ENCODE measurements at regions not wholly inside any gene's neighbourhood (a gene's known extent, or its start where the extent isn't known, plus 50 kb on each side); places are given as distances from the start of the nearest gene placed in this dataset.

DNA sequence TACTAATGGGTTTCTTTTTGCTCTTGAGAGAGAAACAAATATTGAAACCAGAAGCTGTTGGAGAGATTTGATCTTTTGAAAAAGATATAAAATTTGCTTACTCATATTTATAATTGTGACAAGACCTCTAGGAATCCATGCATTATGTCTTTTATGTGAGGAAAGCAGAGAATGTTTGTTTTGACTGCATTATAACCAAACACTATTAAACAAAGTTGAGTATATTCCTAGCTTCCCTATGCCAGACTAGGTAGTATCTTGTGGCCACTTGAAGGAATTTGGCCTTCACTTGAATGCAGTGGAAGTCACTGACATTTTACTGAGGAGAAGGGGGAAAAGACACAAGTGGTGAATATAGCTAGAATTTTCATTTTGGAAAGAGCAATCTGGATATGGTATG is 521.8 kb upstream of the ZEB2 start (continued):
- TF ChIP-seq, protein P1, sequence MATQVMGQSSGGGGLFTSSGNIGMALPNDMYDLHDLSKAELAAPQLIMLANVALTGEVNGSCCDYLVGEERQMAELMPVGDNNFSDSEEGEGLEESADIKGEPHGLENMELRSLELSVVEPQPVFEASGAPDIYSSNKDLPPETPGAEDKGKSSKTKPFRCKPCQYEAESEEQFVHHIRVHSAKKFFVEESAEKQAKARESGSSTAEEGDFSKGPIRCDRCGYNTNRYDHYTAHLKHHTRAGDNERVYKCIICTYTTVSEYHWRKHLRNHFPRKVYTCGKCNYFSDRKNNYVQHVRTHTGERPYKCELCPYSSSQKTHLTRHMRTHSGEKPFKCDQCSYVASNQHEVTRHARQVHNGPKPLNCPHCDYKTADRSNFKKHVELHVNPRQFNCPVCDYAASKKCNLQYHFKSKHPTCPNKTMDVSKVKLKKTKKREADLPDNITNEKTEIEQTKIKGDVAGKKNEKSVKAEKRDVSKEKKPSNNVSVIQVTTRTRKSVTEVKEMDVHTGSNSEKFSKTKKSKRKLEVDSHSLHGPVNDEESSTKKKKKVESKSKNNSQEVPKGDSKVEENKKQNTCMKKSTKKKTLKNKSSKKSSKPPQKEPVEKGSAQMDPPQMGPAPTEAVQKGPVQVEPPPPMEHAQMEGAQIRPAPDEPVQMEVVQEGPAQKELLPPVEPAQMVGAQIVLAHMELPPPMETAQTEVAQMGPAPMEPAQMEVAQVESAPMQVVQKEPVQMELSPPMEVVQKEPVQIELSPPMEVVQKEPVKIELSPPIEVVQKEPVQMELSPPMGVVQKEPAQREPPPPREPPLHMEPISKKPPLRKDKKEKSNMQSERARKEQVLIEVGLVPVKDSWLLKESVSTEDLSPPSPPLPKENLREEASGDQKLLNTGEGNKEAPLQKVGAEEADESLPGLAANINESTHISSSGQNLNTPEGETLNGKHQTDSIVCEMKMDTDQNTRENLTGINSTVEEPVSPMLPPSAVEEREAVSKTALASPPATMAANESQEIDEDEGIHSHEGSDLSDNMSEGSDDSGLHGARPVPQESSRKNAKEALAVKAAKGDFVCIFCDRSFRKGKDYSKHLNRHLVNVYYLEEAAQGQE (IDR thresholded peaks at IDR 0.05; ENCODE audit: unreplicated experiment), result no peak
- TF ChIP-seq, protein P2, sequence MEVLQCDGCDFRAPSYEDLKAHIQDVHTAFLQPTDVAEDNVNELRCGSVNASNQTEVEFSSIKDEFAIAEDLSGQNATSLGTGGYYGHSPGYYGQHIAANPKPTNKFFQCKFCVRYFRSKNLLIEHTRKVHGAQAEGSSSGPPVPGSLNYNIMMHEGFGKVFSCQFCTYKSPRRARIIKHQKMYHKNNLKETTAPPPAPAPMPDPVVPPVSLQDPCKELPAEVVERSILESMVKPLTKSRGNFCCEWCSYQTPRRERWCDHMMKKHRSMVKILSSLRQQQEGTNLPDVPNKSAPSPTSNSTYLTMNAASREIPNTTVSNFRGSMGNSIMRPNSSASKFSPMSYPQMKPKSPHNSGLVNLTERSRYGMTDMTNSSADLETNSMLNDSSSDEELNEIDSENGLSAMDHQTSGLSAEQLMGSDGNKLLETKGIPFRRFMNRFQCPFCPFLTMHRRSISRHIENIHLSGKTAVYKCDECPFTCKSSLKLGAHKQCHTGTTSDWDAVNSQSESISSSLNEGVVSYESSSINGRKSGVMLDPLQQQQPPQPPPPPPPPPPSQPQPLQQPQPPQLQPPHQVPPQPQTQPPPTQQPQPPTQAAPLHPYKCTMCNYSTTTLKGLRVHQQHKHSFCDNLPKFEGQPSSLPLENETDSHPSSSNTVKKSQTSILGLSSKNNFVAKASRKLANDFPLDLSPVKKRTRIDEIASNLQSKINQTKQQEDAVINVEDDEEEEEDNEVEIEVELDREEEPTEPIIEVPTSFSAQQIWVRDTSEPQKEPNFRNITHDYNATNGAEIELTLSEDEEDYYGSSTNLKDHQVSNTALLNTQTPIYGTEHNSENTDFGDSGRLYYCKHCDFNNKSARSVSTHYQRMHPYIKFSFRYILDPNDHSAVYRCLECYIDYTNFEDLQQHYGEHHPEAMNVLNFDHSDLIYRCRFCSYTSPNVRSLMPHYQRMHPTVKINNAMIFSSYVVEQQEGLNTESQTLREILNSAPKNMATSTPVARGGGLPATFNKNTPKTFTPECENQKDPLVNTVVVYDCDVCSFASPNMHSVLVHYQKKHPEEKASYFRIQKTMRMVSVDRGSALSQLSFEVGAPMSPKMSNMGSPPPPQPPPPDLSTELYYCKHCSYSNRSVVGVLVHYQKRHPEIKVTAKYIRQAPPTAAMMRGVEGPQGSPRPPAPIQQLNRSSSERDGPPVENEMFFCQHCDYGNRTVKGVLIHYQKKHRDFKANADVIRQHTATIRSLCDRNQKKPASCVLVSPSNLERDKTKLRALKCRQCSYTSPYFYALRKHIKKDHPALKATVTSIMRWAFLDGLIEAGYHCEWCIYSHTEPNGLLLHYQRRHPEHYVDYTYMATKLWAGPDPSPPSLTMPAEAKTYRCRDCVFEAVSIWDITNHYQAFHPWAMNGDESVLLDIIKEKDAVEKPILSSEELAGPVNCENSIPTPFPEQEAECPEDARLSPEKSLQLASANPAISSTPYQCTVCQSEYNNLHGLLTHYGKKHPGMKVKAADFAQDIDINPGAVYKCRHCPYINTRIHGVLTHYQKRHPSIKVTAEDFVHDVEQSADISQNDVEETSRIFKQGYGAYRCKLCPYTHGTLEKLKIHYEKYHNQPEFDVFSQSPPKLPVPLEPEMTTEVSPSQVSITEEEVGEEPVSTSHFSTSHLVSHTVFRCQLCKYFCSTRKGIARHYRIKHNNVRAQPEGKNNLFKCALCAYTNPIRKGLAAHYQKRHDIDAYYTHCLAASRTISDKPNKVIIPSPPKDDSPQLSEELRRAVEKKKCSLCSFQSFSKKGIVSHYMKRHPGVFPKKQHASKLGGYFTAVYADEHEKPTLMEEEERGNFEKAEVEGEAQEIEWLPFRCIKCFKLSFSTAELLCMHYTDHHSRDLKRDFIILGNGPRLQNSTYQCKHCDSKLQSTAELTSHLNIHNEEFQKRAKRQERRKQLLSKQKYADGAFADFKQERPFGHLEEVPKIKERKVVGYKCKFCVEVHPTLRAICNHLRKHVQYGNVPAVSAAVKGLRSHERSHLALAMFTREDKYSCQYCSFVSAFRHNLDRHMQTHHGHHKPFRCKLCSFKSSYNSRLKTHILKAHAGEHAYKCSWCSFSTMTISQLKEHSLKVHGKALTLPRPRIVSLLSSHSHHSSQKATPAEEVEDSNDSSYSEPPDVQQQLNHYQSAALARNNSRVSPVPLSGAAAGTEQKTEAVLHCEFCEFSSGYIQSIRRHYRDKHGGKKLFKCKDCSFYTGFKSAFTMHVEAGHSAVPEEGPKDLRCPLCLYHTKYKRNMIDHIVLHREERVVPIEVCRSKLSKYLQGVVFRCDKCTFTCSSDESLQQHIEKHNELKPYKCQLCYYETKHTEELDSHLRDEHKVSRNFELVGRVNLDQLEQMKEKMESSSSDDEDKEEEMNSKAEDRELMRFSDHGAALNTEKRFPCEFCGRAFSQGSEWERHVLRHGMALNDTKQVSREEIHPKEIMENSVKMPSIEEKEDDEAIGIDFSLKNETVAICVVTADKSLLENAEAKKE (CRISPR knock-in tag; IDR thresholded peaks at IDR 0.05), result no peak
- TF ChIP-seq, protein P3, sequence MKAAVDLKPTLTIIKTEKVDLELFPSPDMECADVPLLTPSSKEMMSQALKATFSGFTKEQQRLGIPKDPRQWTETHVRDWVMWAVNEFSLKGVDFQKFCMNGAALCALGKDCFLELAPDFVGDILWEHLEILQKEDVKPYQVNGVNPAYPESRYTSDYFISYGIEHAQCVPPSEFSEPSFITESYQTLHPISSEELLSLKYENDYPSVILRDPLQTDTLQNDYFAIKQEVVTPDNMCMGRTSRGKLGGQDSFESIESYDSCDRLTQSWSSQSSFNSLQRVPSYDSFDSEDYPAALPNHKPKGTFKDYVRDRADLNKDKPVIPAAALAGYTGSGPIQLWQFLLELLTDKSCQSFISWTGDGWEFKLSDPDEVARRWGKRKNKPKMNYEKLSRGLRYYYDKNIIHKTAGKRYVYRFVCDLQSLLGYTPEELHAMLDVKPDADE (IDR thresholded peaks at IDR 0.05), result no peak

DNA sequence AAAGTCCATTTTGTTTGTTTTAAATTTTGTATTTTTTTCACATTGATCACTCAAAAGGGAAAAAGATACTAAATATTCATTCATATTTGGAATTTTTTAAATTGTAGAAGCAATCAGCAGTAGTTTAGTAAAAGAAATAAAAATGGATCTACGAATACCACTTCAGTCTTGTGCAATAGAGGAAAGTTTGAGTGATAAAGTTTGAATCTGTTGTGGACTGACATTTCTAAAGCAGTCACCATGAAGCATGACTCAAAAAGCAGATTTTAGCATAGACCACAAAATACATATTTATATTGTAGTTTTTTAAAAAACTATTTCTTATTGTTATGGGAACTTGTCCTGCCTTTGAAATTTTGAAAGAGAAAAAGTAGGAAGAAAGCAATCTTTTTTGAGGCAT is 520.5 kb upstream of the ZEB2 start:
- no peaks in the 10 kb centered on the region; the same call in 1 of the 3 replicates for H3K9me3 Mint-ChIP-seq
- ATAC-seq, result no peak
- TF ChIP-seq CREB1 (CRISPR knock-in tag; IDR thresholded peaks at IDR 0.05; ENCODE audit: low read depth), result no peak
- TF ChIP-seq EZH2 (IDR thresholded peaks at IDR 0.05; ENCODE audit: low read depth, unreplicated experiment), result no peak
- no peak for TF ChIP-seq POLR2AphosphoS5 (IDR thresholded peaks at IDR 0.05; ENCODE audit: low read depth)

More for the DNA sequence above, 520.5 kb upstream of the ZEB2 start:
- Histone ChIP-seq H3F3A (replicated peaks; ENCODE audit: low read depth) (no peaks in the 10 kb centered on the region), H3K27ac (ENCODE audit: low read depth) (no peak overlapping the region), H3K4me3 (no peak overlapping the region), H3K79me2 (replicated peaks; ENCODE audit: insufficient read depth) (no peaks in the 10 kb centered on the region), H3K9me2 (ENCODE audit: insufficient read depth) (peaks cover under 1% of the 10 kb centered on the region; the same call in 1 of the 2 replicates), H3K36me3 (ENCODE audit: insufficient read depth) (no peaks in the 10 kb centered on the region), H3K4me2 (no peak overlapping the region), H4K20me1 (replicated peaks; ENCODE audit: insufficient read depth) (no peaks in the 10 kb centered on the region), H3K4me1 (ENCODE audit: insufficient read depth) (peaks cover 10% of the 10 kb centered on the region), H3K27me3 (ENCODE audit: insufficient read depth) (no peaks in the 10 kb centered on the region), H2AFZ (no peak overlapping the region)
- Mint-ChIP-seq H3K27me3 (ENCODE audit: insufficient read depth, low read depth, poor library complexity) (peaks cover 5% of the 10 kb centered on the region), H3K4me1 (peaks cover 10% of the 10 kb centered on the region), H3K4me3 (no peak overlapping the region), H3K36me3 (ENCODE audit: low read depth) (no peaks in the 10 kb centered on the region), H3K27ac (no peak overlapping the region)
- no peak for DNase-seq (ENCODE audit: low spot score)

Data from GM23338 (cell line).